HG02763 (cell line): ENCODE measurements at regions not wholly inside any gene's neighbourhood (a gene's known extent, or its start where the extent isn't known, plus 50 kb on each side); places are given as distances from the start of the nearest gene placed in this dataset.

ENCODE experiments used
- ATAC-seq: cut with Tn5 transposase; IDR thresholded peaks from one replicate; pipeline ENCODE4 v1.9.1; 2021; ENCODE audit warnings: mild to moderate bottlenecking, moderate library complexity; ENCODE audit not compliant: unreplicated experiment

- no peak for ATAC-seq
These were observed 139.2 kb upstream of the NAMPT start for GRCh38 chr7:106423821-106424475.

GRCh38 chr7:106423111-106423510 is 138.3 kb upstream of the NAMPT start:
- no peak for ATAC-seq

GRCh38 chr7:106421181-106421762 is 136.5 kb upstream of the NAMPT start:
- no peak for ATAC-seq

GRCh38 chr7:106420736-106421135 is 136.0 kb upstream of the NAMPT start:
- no peak for ATAC-seq

- no peak for ATAC-seq
These were observed 135.4 kb upstream of the NAMPT start for GRCh38 chr7:106420210-106420609.

- no peak for ATAC-seq
These were observed 134.8 kb upstream of the NAMPT start for GRCh38 chr7:106419455-106420182.

- ATAC-seq = no peak
These were observed 133.7 kb upstream of the NAMPT start for GRCh38 chr7:106418526-106418925.

GRCh38 chr7:106418094-106418493 is 133.3 kb upstream of the NAMPT start:
- ATAC-seq = no peak

GRCh38 chr7:106417273-106417902 is 132.6 kb upstream of the NAMPT start:
- no peak for ATAC-seq

GRCh38 chr7:106416430-106416829 is 131.6 kb upstream of the NAMPT start:
- ATAC-seq = no peak

- no peak for ATAC-seq
These were observed 130.7 kb upstream of the NAMPT start for GRCh38 chr7:106415433-106415832.

- no peak for ATAC-seq
These were observed 128.7 kb upstream of the NAMPT start for GRCh38 chr7:106413446-106413845.

- no peak for ATAC-seq
These were observed 120.9 kb upstream of the NAMPT start for GRCh38 chr7:106405697-106406141.

- ATAC-seq = no peak
These were observed 118.1 kb upstream of the NAMPT start for GRCh38 chr7:106402898-106403297.

GRCh38 chr7:106400923-106401322 is 116.1 kb upstream of the NAMPT start:
- no peak for ATAC-seq

GRCh38 chr7:106398786-106399185 is 114.0 kb upstream of the NAMPT start:
- ATAC-seq = no peak

- ATAC-seq = no peak
These were observed 113.2 kb upstream of the NAMPT start for GRCh38 chr7:106397994-106398393.

GRCh38 chr7:106394526-106394925 is 109.7 kb upstream of the NAMPT start:
- no peak for ATAC-seq

- no peak for ATAC-seq
These were observed 108.9 kb upstream of the NAMPT start for GRCh38 chr7:106393564-106394251.

- ATAC-seq = no peak
These were observed 107.8 kb upstream of the NAMPT start for GRCh38 chr7:106392590-106392989.

GRCh38 chr7:106392144-106392543 is 107.4 kb upstream of the NAMPT start:
- no peak for ATAC-seq
